GM06990 (cell line): ENCODE measurements at regions not wholly inside any gene's neighbourhood (a gene's known extent, or its start where the extent isn't known, plus 50 kb on each side); places are given as distances from the start of the nearest gene placed in this dataset.

Source experiments
- DNase-seq: peaks from one replicate; pipeline ENCODE4 v3.0.0-alpha.2; 2011; ENCODE audit not compliant: insufficient read length; ENCODE audit errors: extremely low read depth
- H3K27me3 ChIP-seq: replicated peaks from 2 replicates; pipeline ENCODE4 v1.6.0; 2011; ENCODE audit warnings: low read length; ENCODE audit not compliant: control insufficient read depth, insufficient read depth
- H3K36me3 ChIP-seq: 2 replicates; pipeline ENCODE4 v1.5.1; 2011; ENCODE audit warnings: low read length; ENCODE audit not compliant: control insufficient read depth, insufficient read depth
- H3K4me3 ChIP-seq: replicated peaks from 2 replicates; pipeline ENCODE4 v1.5.1; 2011; ENCODE audit warnings: low read depth, mild to moderate bottlenecking, control low read depth, low read length
- TF ChIP-seq, protein P1 (sequence below): IDR thresholded peaks from 2 replicates; pipeline ENCODE4 v1.5.1; 2011; ENCODE audit warnings: low read length, control low read depth, mild to moderate bottlenecking, inconsistent platforms; ENCODE audit not compliant: insufficient read depth, poor library complexity, severe bottlenecking

DNA sequence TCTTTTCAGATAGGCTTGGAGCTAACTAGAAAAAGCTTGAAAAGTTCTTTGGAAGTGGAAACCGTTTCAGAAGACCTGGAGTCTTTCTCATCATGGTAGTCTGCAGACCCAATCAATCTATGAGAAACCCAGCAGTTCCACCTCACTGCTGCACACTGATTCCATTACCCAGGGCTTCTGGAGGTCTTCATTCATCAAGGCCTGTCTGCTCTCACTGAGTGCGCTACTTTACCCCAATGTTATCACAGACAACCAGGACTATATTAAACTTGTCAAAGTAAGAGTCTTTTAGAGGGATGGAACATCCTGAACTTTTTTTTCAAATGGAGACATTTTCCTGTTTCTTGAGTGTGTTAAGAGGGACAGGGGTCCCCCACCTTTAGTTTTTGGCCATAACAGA, 93.1 kb downstream of the BOD1 start:
- H3K27me3 ChIP-seq: no peaks in the 10 kb centered on the region
- no peak for DNase-seq
- H3K36me3 ChIP-seq: no peaks in the 10 kb centered on the region
- H3K4me3 ChIP-seq: no peak overlapping the region
- TF ChIP-seq, protein P1, sequence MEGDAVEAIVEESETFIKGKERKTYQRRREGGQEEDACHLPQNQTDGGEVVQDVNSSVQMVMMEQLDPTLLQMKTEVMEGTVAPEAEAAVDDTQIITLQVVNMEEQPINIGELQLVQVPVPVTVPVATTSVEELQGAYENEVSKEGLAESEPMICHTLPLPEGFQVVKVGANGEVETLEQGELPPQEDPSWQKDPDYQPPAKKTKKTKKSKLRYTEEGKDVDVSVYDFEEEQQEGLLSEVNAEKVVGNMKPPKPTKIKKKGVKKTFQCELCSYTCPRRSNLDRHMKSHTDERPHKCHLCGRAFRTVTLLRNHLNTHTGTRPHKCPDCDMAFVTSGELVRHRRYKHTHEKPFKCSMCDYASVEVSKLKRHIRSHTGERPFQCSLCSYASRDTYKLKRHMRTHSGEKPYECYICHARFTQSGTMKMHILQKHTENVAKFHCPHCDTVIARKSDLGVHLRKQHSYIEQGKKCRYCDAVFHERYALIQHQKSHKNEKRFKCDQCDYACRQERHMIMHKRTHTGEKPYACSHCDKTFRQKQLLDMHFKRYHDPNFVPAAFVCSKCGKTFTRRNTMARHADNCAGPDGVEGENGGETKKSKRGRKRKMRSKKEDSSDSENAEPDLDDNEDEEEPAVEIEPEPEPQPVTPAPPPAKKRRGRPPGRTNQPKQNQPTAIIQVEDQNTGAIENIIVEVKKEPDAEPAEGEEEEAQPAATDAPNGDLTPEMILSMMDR: no peak

DNA sequence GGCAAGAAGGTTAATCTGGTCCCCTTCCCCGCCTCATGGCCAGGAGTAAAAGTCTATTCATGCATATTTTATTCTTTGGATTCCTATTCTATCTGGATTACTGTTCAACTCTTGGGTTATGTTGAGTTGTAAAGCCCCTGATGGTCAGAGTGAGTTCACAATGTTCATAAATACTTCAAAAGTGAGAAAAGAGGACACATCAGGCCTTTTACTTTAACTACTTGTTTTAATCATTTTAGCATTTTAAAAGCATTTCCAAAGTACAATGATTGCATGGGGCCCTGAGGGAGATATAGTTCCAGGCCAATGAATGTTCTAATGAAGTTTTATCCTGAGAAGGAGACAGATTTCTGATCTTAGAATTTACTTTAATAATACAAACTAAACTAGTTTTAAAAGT, 93.9 kb downstream of the BOD1 start:
- no peak overlapping the region for H3K4me3 ChIP-seq
- no peaks in the 10 kb centered on the region for H3K36me3 ChIP-seq
- TF ChIP-seq, protein P1: no peak
- DNase-seq: no peak
- no peaks in the 10 kb centered on the region for H3K27me3 ChIP-seq

DNA sequence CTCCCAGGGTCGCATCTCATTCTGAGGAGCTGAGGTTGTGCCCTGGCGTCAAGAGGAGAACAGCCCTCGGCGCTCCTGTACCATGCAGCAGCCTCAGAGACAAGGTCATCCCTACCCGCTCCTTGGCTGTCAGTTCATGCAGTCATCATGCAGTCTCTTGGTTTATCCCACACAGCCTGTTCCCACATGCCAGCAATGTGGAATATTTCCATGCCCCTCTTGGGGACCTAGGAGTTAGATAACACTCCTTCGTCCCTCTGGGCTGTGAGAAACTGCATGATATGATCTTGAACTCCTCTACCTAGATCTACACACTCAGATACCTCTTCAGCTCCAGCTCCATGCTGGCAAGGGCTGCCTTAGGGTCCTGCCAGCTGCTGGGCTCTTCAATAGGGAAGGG, 97.6 kb downstream of the BOD1 start:
- TF ChIP-seq, protein P1: no peak
- H3K36me3 ChIP-seq: no peaks in the 10 kb centered on the region
- DNase-seq: no peak
- H3K27me3 ChIP-seq: no peaks in the 10 kb centered on the region
- H3K4me3 ChIP-seq: no peak overlapping the region

DNA sequence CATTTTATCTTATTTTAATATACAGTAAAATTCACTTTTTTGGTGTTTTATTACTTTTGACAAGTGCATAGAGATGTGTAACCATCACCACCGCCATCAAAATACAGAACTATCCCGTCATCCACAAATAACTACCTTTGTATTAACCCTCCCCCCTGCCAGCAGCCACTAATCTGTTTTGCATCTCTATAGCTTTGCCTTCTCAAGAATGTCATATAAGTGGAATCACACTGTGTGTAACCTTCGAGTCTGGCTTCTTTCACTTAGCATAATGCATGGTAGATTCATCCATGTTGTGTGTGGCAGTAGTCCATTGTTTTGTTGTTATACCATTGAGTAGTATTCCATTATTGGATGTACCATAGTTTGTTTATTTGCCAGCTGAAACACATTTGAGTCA, 98.8 kb downstream of the BOD1 start:
- DNase-seq: no peak
- no peaks in the 10 kb centered on the region for H3K36me3 ChIP-seq
- H3K27me3 ChIP-seq: no peaks in the 10 kb centered on the region
- TF ChIP-seq, protein P1: no peak
- H3K4me3 ChIP-seq: no peak overlapping the region

DNA sequence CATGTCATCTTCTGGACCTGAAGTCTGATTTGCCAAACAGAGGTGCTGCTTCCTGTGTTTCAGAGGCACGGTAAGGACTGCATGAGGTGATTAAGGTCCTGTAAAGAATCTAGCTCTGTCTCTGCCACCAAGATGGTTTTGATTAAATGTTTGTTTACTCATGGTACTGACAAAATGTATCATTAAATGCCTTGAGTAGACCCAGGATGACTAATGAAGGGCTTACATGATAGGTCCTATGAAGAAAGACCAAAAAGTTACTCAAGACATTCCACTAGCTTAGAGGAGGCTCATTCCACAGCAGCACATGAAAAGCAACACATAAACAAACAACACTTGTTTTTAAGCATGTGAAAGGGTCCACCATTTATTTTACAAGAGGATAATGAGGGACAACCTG, 100.9 kb downstream of the BOD1 start:
- TF ChIP-seq, protein P1: no peak
- no peak for DNase-seq

DNA sequence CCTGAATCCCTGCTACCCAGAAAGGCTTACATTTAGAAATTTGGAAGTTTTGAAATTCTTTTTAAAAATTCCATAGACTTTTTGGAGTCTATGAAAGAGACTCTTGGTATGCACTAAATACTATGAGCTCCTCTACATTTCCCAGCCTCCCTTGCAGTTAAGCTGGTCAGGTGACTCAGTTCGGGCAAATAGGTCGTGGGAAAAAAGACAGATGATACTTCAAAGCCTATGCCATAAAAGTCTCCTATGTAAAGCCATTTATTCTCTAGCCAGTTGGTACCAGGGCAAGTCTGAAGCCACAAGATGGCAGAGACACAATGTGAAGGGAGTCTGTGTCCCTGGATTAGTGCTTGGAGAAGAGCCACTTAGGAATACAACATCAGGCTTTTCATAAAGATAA, 101.8 kb downstream of the BOD1 start:
- no peak overlapping the region for H3K4me3 ChIP-seq
- no peak for DNase-seq
- TF ChIP-seq, protein P1: no peak
- no peaks in the 10 kb centered on the region for H3K27me3 ChIP-seq
- H3K36me3 ChIP-seq: no peaks in the 10 kb centered on the region

More for the DNA sequence above, 100.9 kb downstream of the BOD1 start:
- Histone ChIP-seq H3K36me3 (no peaks in the 10 kb centered on the region), H3K4me3 (no peak overlapping the region), H3K27me3 (no peaks in the 10 kb centered on the region)
